Neuronal stem cell (in vitro differentiated cells): ENCODE measurements at regions not wholly inside any gene's neighbourhood (a gene's known extent, or its start where the extent isn't known, plus 50 kb on each side); places are given as distances from the start of the nearest gene placed in this dataset.

Experiments
- DNase-seq: peaks from one replicate; pipeline ENCODE4 v3.0.0-alpha.2; 2013; ENCODE audit warnings: low spot score
- H2AFZ ChIP-seq: one replicate; pipeline ENCODE4 v1.6.1; 2013; ENCODE audit warnings: mild to moderate bottlenecking, low read length, inconsistent platforms
- H2AK5ac ChIP-seq: 2 replicates; pipeline ENCODE4 v1.6.1; 2013; ENCODE audit warnings: low read depth, mild to moderate bottlenecking, inconsistent platforms, low read length, moderate library complexity, mixed read lengths
- H2BK120ac ChIP-seq: 2 replicates; pipeline ENCODE4 v1.6.1; 2013; ENCODE audit warnings: low read depth, mild to moderate bottlenecking, inconsistent platforms, low read length, moderate library complexity, mixed read lengths
- H2BK12ac ChIP-seq: one replicate; pipeline ENCODE4 v1.6.1; 2013; ENCODE audit warnings: low read length, inconsistent platforms
- H2BK15ac ChIP-seq: 2 replicates; pipeline ENCODE4 v1.6.1; 2013; ENCODE audit warnings: mild to moderate bottlenecking, low read length, inconsistent platforms, mixed read lengths
- H2BK5ac ChIP-seq: one replicate; pipeline ENCODE4 v1.6.1; 2013; ENCODE audit warnings: inconsistent platforms, mild to moderate bottlenecking, low read length, moderate library complexity
- H3K14ac ChIP-seq: one replicate; pipeline ENCODE4 v1.6.1; 2013; ENCODE audit warnings: low read length, inconsistent platforms
- H3K18ac ChIP-seq: 2 replicates; pipeline ENCODE4 v1.6.1; 2013; ENCODE audit warnings: low read length, inconsistent platforms
- H3K23ac ChIP-seq: 2 replicates; pipeline ENCODE4 v1.6.1; 2013; ENCODE audit warnings: low read depth, mild to moderate bottlenecking, mixed read lengths, low read length, inconsistent platforms; ENCODE audit not compliant: poor library complexity
- H3K27ac ChIP-seq: replicated peaks from 3 replicates; pipeline ENCODE4 v1.5.1; 2013; ENCODE audit warnings: low read length, inconsistent platforms
- H3K27me3 ChIP-seq, 3 experiments: 2 replicates each; pipeline ENCODE4 v1.6.1; 2013; ENCODE audit warnings: low read length in 3 of 3, mild to moderate bottlenecking in 2 of 3, inconsistent platforms in 1 of 3, low read depth in 1 of 3, mixed read lengths in 1 of 3, moderate library complexity in 1 of 3; ENCODE audit not compliant: control insufficient read depth in 3 of 3, insufficient read depth in 3 of 3
- H3K36me3 ChIP-seq, 2 donors: replicated peaks in 1 of 2; 2 replicates each; pipeline ENCODE4 v1.6.1; 2013; ENCODE audit warnings: low read length in 2 of 2; ENCODE audit not compliant: control insufficient read depth in 2 of 2, insufficient read depth in 2 of 2
- H3K4ac ChIP-seq: 2 replicates; pipeline ENCODE4 v1.6.1; 2013; ENCODE audit warnings: inconsistent platforms, mild to moderate bottlenecking, low read length, moderate library complexity
- H3K4me1 ChIP-seq, 2 donors: 1 replicate in 1 of 2; 2 replicates in 1 of 2; pipeline ENCODE4 v1.6.1; 2013; ENCODE audit warnings: low read length in 2 of 2, low read depth in 1 of 2; ENCODE audit not compliant: control insufficient read depth in 2 of 2, insufficient read depth in 1 of 2
- H3K4me2 ChIP-seq: one replicate; pipeline ENCODE4 v1.6.1; 2013; ENCODE audit warnings: mild to moderate bottlenecking, low read length, inconsistent platforms; ENCODE audit not compliant: insufficient read depth, poor library complexity, severe bottlenecking
- H3K4me3 ChIP-seq, 2 donors: 2 replicates each; pipeline ENCODE4 v1.5.1; 2013; ENCODE audit warnings: low read length in 2 of 2, mild to moderate bottlenecking in 2 of 2, inconsistent platforms in 1 of 2, moderate library complexity in 1 of 2
- H3K79me1 ChIP-seq: one replicate; pipeline ENCODE4 v1.6.1; 2013; ENCODE audit warnings: low read depth, mild to moderate bottlenecking, inconsistent platforms, low read length, moderate library complexity
- H3K9ac ChIP-seq: one replicate; pipeline ENCODE4 v1.6.1; 2013; ENCODE audit warnings: mild to moderate bottlenecking, low read depth, low read length, inconsistent platforms; ENCODE audit not compliant: poor library complexity
- H3K9me3 ChIP-seq, 2 donors: replicated peaks in 1 of 2; 2 replicates each; pipeline versions ENCODE3 to v1.6.1; 2013; ENCODE audit warnings: low read length in 2 of 2, mild to moderate bottlenecking in 2 of 2, inconsistent platforms in 1 of 2, low read depth in 1 of 2, mixed read lengths in 1 of 2, moderate library complexity in 1 of 2; ENCODE audit not compliant: control insufficient read depth in 2 of 2, insufficient read depth in 1 of 2
- H4K8ac ChIP-seq: one replicate; pipeline ENCODE4 v1.6.1; 2013; ENCODE audit warnings: low read depth, mild to moderate bottlenecking, inconsistent platforms, low read length, moderate library complexity
- H4K91ac ChIP-seq: one replicate; pipeline ENCODE4 v1.6.1; 2013; ENCODE audit warnings: low read length, low read depth, mild to moderate bottlenecking, inconsistent platforms; ENCODE audit not compliant: poor library complexity
- WGBS, 2 donors: extraction: QIAGEN DNeasy Blood & Tissue Kit; methylation state at CpG; one replicate each; pipeline ENCODE4 v1.1.7; 2013; ENCODE audit warnings: missing lambda C conversion rate in 2 of 2, mixed read lengths in 1 of 2; ENCODE audit not compliant: insufficient read length in 2 of 2, insufficient replicate concordance in 1 of 2; ENCODE audit errors: extremely low coverage in 2 of 2; 5-methylcytosine and 5-hydroxymethylcytosine counted together

- Histone ChIP-seq H3K27ac (no peak overlapping the region), H3K14ac (peak overlapping the region; percentile 64), H2AK5ac (no peak overlapping the region), H4K91ac (no peak overlapping the region), H3K27me3 (peaks cover 0 to 5% (median 0%) of the 10 kb centered on the region in 3 experiments), H2BK120ac (no peak overlapping the region), H2BK5ac (no peak overlapping the region), H3K4me1 (no peaks in the 10 kb centered on the region), H3K36me3 (no peaks in the 10 kb centered on the region), H3K9ac (no peak overlapping the region), H3K18ac (peak overlapping the region; percentile 58), H3K4me2 (no peak overlapping the region), H3K79me1 (no peaks in the 10 kb centered on the region), H3K9me3 (peaks cover 0 to 5% of the 10 kb centered on the region in 2 donors), H2AFZ (no peak overlapping the region), H3K4me3 (peak overlapping the region in 1 of 2 donors; percentile 18), H2BK15ac (no peak overlapping the region), H3K23ac (peak overlapping the region; percentile 77), H4K8ac (no peak overlapping the region), H3K4ac (no peak overlapping the region), H2BK12ac (no peak overlapping the region)
- no CpG with 5 or more reads among the region's 32 CpGs for WGBS, 2 donors
- DNase-seq, result no peak
These were observed 68.6 kb upstream of the C14orf180 start for GRCh38 chr14:104510794-104511611.

DNA sequence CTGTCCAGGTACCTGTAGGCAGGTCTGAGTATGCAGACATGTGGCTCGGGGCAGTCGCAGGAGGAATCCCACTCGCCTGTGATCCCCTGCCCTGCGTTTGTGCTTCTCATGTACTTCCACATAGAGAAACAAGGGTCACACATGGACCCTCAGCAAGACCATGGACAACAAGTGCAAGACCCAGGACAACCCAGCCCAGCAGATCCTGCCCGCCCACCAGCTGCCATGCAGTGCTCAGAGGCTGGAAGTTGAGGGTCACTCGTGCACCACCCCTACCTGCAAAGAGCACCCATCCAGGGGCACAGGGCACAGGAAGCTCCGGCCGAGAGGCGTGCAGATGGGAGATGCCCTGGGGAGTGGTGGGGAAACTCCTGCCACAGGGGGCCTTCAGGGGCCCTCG, 67.5 kb upstream of the C14orf180 start:
- no peak overlapping the region for H2BK5ac ChIP-seq
- no CpG with 5 or more reads among the region's 10 CpGs for WGBS, 2 donors
- no peak for DNase-seq

DNA sequence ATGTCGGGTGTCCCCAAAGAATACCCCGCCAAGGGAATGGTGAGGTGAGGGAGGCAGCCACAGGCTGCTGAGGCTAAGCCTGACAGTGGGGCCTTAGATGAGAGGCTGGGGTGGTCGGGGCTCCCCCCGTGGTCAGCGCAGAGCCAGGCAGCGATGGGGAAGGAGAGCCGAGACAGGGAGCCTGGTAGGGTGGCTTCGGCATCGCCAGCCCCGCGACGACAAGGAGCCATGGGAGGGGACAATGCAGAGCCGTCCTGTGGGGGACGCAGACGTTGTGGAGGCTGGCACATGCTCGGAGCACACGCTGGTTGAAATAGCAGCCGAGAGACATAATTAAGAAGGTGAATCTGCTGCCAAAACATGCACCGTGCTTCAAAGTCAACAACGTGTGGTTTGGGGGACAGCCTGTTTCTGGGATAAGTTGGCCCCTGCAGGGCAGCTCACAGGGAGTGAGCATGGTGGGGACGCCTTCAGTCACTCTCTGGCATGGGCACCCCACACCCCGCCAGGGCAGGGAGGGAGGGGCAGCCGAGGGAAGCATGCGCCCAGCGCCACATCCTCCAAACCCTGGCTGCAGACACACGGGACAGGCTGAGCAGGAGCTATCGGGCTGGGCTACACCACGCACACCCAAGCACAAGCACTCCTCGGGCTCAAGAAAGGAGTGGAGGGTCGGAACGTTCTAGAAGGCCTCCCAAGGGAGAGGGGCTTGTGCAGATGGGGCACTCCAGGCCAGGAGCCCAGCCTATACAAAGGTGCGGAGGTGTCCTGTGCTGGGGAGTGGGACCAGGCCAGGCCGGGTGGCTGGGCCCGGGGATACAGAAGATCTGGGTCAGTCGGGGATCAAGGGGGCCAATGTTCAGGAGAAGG, 66.6 kb upstream of the C14orf180 start:
- no peak overlapping the region for H2AFZ ChIP-seq
- no peak overlapping the region for H4K8ac ChIP-seq
- no peak overlapping the region for H3K4ac ChIP-seq
- H4K91ac ChIP-seq, result no peak overlapping the region
- H3K36me3 ChIP-seq, result peaks cover 0 to 2% of the 10 kb centered on the region in 2 donors
- H3K4me3 ChIP-seq, result no peak overlapping the region
- peak overlapping the region; percentile 80 for H3K18ac ChIP-seq
- H2AK5ac ChIP-seq, result peak overlapping the region; percentile 49
- H2BK120ac ChIP-seq, result no peak overlapping the region
- H2BK12ac ChIP-seq, result no peak overlapping the region
- H2BK5ac ChIP-seq, result no peak overlapping the region
- no peak overlapping the region for H3K27ac ChIP-seq
- no peak overlapping the region for H3K9ac ChIP-seq
- H3K27me3 ChIP-seq, result peaks cover 0 to 5% (median 3%) of the 10 kb centered on the region in 3 experiments
- no peak overlapping the region for H3K14ac ChIP-seq
- H3K79me1 ChIP-seq, result no peaks in the 10 kb centered on the region
- DNase-seq, result no peak
- no peak overlapping the region for H3K4me2 ChIP-seq
- H3K4me1 ChIP-seq, result no peaks in the 10 kb centered on the region
- no CpG with 5 or more reads among the region's 35 CpGs for WGBS, 2 donors
- no peak overlapping the region for H2BK15ac ChIP-seq
- H3K9me3 ChIP-seq, result peaks cover 0 to 9% of the 10 kb centered on the region in 2 donors
- H3K23ac ChIP-seq, result peak overlapping the region; percentile 50

More for the DNA sequence above, 67.5 kb upstream of the C14orf180 start:
- Histone ChIP-seq H3K18ac (peak overlapping the region; percentile 60), H2AK5ac (peak overlapping the region; percentile 77), H3K23ac (no peak overlapping the region), H2AFZ (no peak overlapping the region), H3K27ac (no peak overlapping the region), H3K4ac (no peak overlapping the region), H3K27me3 (peaks cover 0 to 5% (median 0%) of the 10 kb centered on the region in 3 experiments), H3K14ac (no peak overlapping the region), H2BK12ac (peak overlapping the region; percentile 73), H2BK15ac (no peak overlapping the region), H4K8ac (no peak overlapping the region), H4K91ac (no peak overlapping the region), H3K4me1 (no peaks in the 10 kb centered on the region), H3K9me3 (peaks cover 0 to 8% of the 10 kb centered on the region in 2 donors), H3K36me3 (no peaks in the 10 kb centered on the region), H3K79me1 (no peaks in the 10 kb centered on the region), H2BK120ac (no peak overlapping the region), H3K4me3 (no peak overlapping the region), H3K4me2 (no peak overlapping the region), H3K9ac (no peak overlapping the region)

DNA sequence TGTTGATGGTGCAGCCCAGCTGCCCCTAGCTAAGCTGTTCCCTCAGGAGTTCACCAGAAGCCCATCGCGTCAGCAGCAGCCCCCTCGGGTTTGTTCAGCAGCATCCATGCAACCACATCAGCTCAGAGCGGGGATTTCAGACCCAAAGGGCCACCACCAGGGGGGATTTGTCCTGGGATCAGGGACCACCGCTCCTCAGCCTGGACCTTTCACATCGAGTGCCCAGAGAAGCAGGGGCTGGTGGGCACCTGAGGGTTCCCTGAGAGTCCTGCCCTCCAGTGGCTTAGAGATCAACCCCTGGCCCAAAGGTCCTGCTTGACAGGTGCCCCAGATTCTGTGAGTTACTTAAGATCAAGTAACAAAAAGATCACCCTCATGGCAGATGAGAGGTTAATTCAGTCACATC, 65.9 kb upstream of the C14orf180 start:
- peak overlapping the region; percentile 49 for H2AK5ac ChIP-seq
- H3K9ac ChIP-seq, result no peak overlapping the region
- H3K79me1 ChIP-seq, result no peaks in the 10 kb centered on the region
- H3K36me3 ChIP-seq, result peaks cover 0 to 2% of the 10 kb centered on the region in 2 donors
- peak overlapping the region; percentile 16 for H2BK12ac ChIP-seq
- WGBS, 2 donors, result no CpG with 5 or more reads among the region's 6 CpGs
- DNase-seq, result no peak
- no peak overlapping the region for H4K91ac ChIP-seq
- H4K8ac ChIP-seq, result no peak overlapping the region
- H2BK5ac ChIP-seq, result no peak overlapping the region
- H3K4me2 ChIP-seq, result no peak overlapping the region
- no peak overlapping the region for H3K4ac ChIP-seq
- H3K4me1 ChIP-seq, result no peaks in the 10 kb centered on the region
- H3K14ac ChIP-seq, result no peak overlapping the region
- H3K23ac ChIP-seq, result no peak overlapping the region
- peaks cover 0 to 8% of the 10 kb centered on the region in 2 donors for H3K9me3 ChIP-seq
- peaks cover 0 to 5% (median 3%) of the 10 kb centered on the region in 3 experiments for H3K27me3 ChIP-seq
- H2BK120ac ChIP-seq, result no peak overlapping the region
- no peak overlapping the region for H3K4me3 ChIP-seq
- no peak overlapping the region for H2BK15ac ChIP-seq
- no peak overlapping the region for H3K27ac ChIP-seq
- H2AFZ ChIP-seq, result no peak overlapping the region
- no peak overlapping the region for H3K18ac ChIP-seq
